HG02970 (cell line): ENCODE measurements at regions not wholly inside any gene's neighbourhood (a gene's known extent, or its start where the extent isn't known, plus 50 kb on each side); places are given as distances from the start of the nearest gene placed in this dataset.
"Not testable (repeated sequence)": the region's sequence is repeated elsewhere in the genome, so short reads cannot be mapped to it uniquely, and the experiment has no call there.

Experiments used
- ATAC-seq: cut with Tn5 transposase; IDR thresholded peaks from one replicate; pipeline ENCODE4 v1.9.1; 2021; ENCODE audit warnings: mild to moderate bottlenecking, moderate library complexity, moderate number of reproducible peaks; ENCODE audit not compliant: unreplicated experiment, low FRiP score

GRCh38 chr9:29348999-29349398 lies 1775.7 kb upstream of the C9orf72 start:
- ATAC-seq = no peak

DNA sequence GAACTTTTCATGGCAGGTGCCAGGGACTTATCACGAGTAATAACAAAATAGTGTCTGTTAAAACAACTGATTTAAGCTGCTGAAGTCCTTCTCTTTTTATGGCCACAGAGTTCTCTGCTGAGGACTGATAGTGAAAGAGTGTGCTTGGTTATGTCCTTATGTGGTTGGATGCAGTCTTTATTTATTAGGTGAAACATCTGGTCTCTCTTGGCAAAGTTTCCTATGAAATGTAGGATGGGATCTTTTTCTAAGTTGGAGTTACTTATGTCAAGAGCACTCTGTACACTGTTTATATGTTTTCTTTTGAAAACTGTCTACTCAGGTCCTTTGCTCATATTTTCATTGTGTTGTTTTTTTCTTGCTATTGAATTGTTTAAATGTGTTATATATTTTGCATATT lies 1816.1 kb upstream of the C9orf72 start:
- ATAC-seq = no peak

DNA sequence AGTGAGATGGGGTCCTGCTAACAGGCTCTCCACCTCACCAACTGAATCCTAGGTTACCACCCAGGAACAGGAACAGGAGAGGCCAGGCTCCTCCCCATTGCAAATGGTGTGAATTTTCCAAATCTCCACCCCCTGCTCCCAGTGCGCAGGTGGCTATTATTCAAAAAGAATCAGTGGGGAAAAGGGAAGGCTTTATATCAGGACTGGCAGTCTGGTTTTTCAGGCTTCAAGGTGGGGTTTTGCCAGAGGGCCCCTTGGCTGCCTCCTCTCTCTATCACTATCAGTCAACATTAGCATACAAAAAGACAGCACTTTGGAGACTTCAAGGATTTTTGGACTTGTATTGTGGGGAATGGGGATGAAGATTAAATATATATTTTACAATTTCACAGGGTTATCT lies 1817.6 kb upstream of the C9orf72 start:
- ATAC-seq = no peak

GRCh38 chr9:29393064-29393463 lies 1819.8 kb upstream of the C9orf72 start:
- ATAC-seq = no peak

- ATAC-seq = no peak
Observed at GRCh38 chr9:29394855-29395254, 1821.6 kb upstream of the C9orf72 start.

- ATAC-seq = no peak
Observed at GRCh38 chr9:29397148-29397547, 1823.9 kb upstream of the C9orf72 start.

DNA sequence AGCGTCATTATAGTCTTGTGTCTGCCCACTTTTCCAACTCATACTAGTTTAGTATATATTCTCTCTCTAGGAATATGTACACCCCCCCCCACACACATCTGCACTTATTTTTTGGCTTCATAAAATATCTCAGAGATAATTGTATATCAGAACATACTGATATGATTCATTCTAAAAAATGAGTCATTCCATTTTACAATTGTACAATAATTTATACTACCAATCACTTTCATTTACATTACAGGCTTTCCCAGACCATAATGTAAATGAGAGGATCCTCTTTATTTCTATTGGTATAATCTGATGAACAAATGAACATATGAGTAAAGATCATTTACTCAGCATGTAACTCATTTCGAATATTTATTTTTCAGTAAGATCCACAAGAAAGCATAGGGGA lies 1842.9 kb upstream of the C9orf72 start:
- no peak for ATAC-seq

- ATAC-seq = no peak
Observed at GRCh38 chr9:29422438-29422837, 1849.2 kb upstream of the C9orf72 start.

GRCh38 chr9:29432191-29432590 lies 1858.9 kb upstream of the C9orf72 start:
- no peak for ATAC-seq

- ATAC-seq = not testable (repeated sequence)
Observed at GRCh38 chr9:29432656-29433055, 1859.4 kb upstream of the C9orf72 start.

DNA sequence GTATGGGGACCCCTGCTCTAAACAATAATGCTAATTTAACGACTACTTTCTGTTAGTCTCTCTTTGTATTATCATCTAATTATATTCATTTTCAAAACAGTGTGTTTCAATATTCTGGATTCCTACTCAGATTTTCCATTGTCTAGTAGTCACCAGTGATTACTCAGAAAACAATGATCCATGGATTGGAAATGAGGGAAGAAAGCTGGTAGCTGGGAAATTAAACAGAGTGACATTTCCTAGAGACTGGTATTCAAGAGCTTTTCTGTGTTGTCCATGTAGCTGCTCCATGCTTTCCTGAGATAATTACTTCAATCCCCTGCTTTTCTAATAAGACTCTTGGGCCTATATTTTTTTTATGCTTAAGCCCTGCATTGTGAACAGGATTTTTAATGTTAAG lies 1862.1 kb upstream of the C9orf72 start:
- no peak for ATAC-seq

DNA sequence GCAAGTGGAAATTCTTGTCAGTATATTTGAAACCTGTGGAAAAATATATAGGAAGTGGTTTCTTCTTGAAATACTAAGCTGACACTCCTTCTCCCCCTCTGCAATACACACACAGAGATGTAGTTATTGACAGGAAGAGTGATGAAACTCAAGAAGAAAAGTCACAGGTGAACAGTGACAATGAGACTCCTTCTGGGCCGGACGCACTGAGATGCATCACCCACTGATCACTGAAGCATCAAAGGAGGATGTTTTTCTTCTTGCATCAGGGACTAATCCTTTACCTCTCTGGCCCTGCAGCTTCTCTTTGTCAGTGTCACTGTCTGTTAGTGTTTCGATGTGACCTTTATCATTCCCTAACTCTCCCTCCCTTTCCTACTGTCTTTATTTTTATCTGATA lies 1864.2 kb upstream of the C9orf72 start:
- ATAC-seq = no peak

DNA sequence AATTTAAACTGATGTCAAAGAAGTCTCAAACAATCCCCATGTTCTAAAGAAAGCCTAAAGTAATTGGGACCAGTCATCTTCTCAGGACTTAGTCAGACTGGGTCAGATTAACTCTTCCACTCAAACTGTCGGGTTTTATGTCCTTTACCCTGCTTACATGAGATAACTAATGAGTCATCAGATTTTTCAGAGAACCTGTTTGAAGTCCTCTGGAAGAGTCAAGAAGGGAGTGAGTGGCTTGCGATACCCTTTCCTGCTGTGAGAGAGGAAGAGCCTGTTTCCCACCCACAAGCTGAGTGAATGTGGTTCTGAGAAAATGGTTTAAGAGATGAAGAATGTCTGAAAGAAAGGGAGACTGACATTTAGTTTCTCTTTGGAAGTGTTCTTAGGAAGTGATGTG lies 1866.7 kb upstream of the C9orf72 start:
- no peak for ATAC-seq

- ATAC-seq = no peak
Observed at GRCh38 chr9:29440449-29440848, 1867.2 kb upstream of the C9orf72 start.

DNA sequence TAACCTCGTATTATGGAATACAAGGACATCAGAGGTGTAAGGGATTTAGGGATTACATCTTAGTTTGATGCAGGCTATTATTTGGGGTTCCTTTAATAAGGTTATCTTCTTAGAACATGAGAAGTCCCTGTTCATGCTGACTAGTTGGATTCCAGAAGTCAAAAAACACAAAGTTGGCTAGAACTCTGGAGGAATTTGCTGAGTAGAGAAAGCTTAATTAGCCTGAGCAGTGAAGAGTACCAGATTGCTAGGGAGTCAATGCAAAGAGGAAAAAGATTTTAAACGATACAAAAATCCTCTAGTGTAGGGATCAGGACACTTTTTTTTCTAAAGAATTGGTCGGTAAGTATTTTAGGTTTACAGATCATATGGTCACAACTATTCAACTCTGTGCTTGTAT lies 1872.5 kb upstream of the C9orf72 start:
- ATAC-seq = no peak

- ATAC-seq = no peak
Observed at GRCh38 chr9:29449306-29449705, 1876.0 kb upstream of the C9orf72 start.

GRCh38 chr9:29450343-29450875 lies 1877.1 kb upstream of the C9orf72 start:
- ATAC-seq = not testable (repeated sequence)

DNA sequence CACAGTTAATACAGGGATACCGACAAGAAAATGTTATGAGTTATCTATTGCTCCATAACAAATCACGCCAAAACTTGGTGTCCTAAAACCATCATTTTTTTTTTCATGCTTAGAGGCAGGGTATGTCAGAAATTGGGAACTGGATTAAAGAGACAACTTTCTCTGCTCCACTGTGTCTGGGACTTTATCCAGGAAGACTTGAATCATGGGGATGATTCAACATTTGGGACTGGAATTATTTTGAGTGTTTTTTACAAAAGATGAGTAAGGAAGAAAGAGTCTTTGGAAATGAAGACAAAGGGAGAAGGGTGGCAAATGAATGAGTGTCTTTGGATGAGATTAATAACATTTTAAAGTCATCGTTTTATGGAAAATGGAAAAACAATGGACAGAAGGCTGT lies 1883.7 kb upstream of the C9orf72 start:
- ATAC-seq = no peak

GRCh38 chr9:29475471-29475870 lies 1902.2 kb upstream of the C9orf72 start:
- no peak for ATAC-seq

- no peak for ATAC-seq
Observed at GRCh38 chr9:29511680-29512079, 1938.4 kb upstream of the C9orf72 start.

DNA sequence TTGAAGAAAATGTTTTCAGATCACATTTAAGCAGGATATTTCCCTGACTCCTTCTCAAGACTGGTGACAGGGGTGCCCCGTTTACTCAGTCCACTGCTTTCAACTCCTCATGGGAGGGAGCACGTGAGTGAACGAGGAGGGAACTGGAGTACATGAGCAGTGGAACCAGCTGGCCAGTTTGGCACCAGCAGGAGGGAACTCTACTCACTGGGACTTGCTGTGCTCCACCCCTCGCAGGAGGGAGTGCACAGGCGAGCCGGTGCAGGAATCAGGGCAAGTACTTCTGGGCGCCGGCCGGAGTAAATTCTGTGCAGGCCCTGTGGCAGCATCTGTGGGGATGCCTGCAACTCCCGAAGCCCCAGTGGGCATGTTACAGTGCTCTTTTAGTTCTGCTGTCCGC lies 1941.1 kb upstream of the C9orf72 start:
- ATAC-seq = no peak

GRCh38 chr9:29514862-29515261 lies 1941.6 kb upstream of the C9orf72 start:
- no peak for ATAC-seq

DNA sequence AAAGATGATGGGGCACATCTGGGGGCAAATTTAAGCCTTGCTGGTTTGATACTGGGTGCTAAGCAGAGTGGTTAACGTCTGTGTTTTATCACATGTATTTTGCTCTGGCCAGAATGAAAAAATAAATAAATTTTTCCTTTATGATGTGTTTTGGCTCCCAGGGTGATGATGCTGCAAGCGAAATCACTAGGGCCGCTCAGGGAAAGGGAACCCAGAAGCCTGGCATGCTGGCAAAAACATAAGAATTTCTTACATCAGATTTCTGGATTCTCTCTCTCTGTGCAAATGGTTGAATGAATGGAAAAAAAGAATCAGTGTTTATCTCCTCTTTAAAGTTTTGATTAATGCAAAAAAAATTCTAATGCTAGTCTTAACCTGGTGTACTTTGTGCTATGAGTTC lies 1975.2 kb upstream of the C9orf72 start:
- no peak for ATAC-seq
